ENCODE measurements at regions not wholly inside any gene's neighbourhood (a gene's known extent, or its start where the extent isn't known, plus 50 kb on each side); places are given as distances from the start of the nearest gene placed in this dataset.

- H3K27me3 ChIP-seq = peaks cover 2% of the 10 kb centered on the region
- H3K36me3 ChIP-seq = no peaks in the 10 kb centered on the region
- intact Hi-C loops (cut with DNase I) = no loop called here
- WGBS, 3 donors = 80 to 88% (median 81%) methylated on average over 2 of the region's 2 CpGs
- no peaks in the 10 kb centered on the region for H3K9me3 ChIP-seq
- no peak overlapping the region for H3K4me3 ChIP-seq
- DNase-seq = no peak
- H3K4me1 ChIP-seq (ENCODE audit: insufficient read depth) = no peaks in the 10 kb centered on the region
- TF ChIP-seq EP300 (IDR thresholded peaks at IDR 0.05) = no peak
- TF ChIP-seq POLR2A (IDR thresholded peaks at IDR 0.05) = no peak
- TF ChIP-seq CTCF (IDR thresholded peaks at IDR 0.05) = no peak
- H3K27ac ChIP-seq = no peak overlapping the region
Measured at GRCh38 chr21:28200726-28201125, 792.0 kb downstream of the LTN1 start.

GRCh38 chr21:28196981-28197380 is 795.7 kb downstream of the LTN1 start:
- Histone ChIP-seq H3K36me3 (no peaks in the 10 kb centered on the region), H3K4me1 (ENCODE audit: insufficient read depth) (no peaks in the 10 kb centered on the region), H3K9me3 (no peaks in the 10 kb centered on the region), H3K27ac (no peak overlapping the region), H3K27me3 (peaks cover 2% of the 10 kb centered on the region), H3K4me3 (no peak overlapping the region)
- 85 to 88% (median 87%) methylated on average over 2 of the region's 2 CpGs for WGBS, 3 donors
- no peak for DNase-seq
- TF ChIP-seq EP300 (IDR thresholded peaks at IDR 0.05) (no peak), CTCF (IDR thresholded peaks at IDR 0.05) (no peak), POLR2A (IDR thresholded peaks at IDR 0.05) (no peak)
- intact Hi-C loops (cut with DNase I) = no loop called here

- Histone ChIP-seq H3K27ac (no peak overlapping the region), H3K4me1 (ENCODE audit: insufficient read depth) (no peaks in the 10 kb centered on the region), H3K4me3 (no peak overlapping the region), H3K36me3 (no peaks in the 10 kb centered on the region), H3K27me3 (no peaks in the 10 kb centered on the region), H3K9me3 (no peaks in the 10 kb centered on the region)
- 35 to 42% (median 38%) methylated on average over 2 of the region's 2 CpGs for WGBS, 3 donors
- TF ChIP-seq CTCF (IDR thresholded peaks at IDR 0.05) = no peak
- no peak for TF ChIP-seq POLR2A (IDR thresholded peaks at IDR 0.05)
- TF ChIP-seq EP300 (IDR thresholded peaks at IDR 0.05) = no peak
- no peak for DNase-seq
- intact Hi-C loops (cut with DNase I) = no loop called here
Measured at GRCh38 chr21:28193189-28193588, 799.5 kb downstream of the LTN1 start.

- DNase-seq = no peak
- no peaks in the 10 kb centered on the region for H3K27me3 ChIP-seq
- TF ChIP-seq CTCF (IDR thresholded peaks at IDR 0.05) (no peak), POLR2A (IDR thresholded peaks at IDR 0.05) (no peak), EP300 (IDR thresholded peaks at IDR 0.05) (no peak)
- H3K4me1 ChIP-seq (ENCODE audit: insufficient read depth) = no peaks in the 10 kb centered on the region
- no peak overlapping the region for H3K27ac ChIP-seq
- intact Hi-C loops (cut with DNase I) = no loop called here
- no peaks in the 10 kb centered on the region for H3K36me3 ChIP-seq
- no peak overlapping the region for H3K4me3 ChIP-seq
- no peaks in the 10 kb centered on the region for H3K9me3 ChIP-seq
Measured at GRCh38 chr21:28186604-28187003, 806.1 kb downstream of the LTN1 start.

GRCh38 chr21:28181730-28182129 is 810.9 kb downstream of the LTN1 start:
- no peaks in the 10 kb centered on the region for H3K9me3 ChIP-seq
- H3K4me1 ChIP-seq (ENCODE audit: insufficient read depth) = no peaks in the 10 kb centered on the region
- DNase-seq = no peak
- H3K4me3 ChIP-seq = no peak overlapping the region
- no peak for TF ChIP-seq CTCF (IDR thresholded peaks at IDR 0.05)
- TF ChIP-seq EP300 (IDR thresholded peaks at IDR 0.05) = no peak
- no peak for TF ChIP-seq POLR2A (IDR thresholded peaks at IDR 0.05)
- no peaks in the 10 kb centered on the region for H3K27me3 ChIP-seq
- no peaks in the 10 kb centered on the region for H3K36me3 ChIP-seq
- intact Hi-C loops (cut with DNase I) = no loop called here
- no peak overlapping the region for H3K27ac ChIP-seq
- 94 to 96% (median 95%) methylated on average over 4 of the region's 4 CpGs for whole genome bisulfite sequencing, 3 donors
